ENCODE measurements at regions not wholly inside any gene's neighbourhood (a gene's known extent, or its start where the extent isn't known, plus 50 kb on each side); places are given as distances from the start of the nearest gene placed in this dataset.

- no peak for TF ChIP-seq CTCF (IDR thresholded peaks at IDR 0.05; ENCODE audit: insufficient read depth, low read length, missing control alignments)
- CTCF ChIA-PET = interaction anchor here (1.6 to 2.6 kb wide), 2 partner anchors 36 to 48 kb away, joined by 3 to 7 read pairs; no protein-coding TSS in a partner anchor
- DNase-seq (ENCODE audit: low read depth, low spot score) = no peak
- POLR2A ChIA-PET = no interaction called here
- no peak overlapping the region for H3K4me3 ChIP-seq (ENCODE audit: low read depth, low read length)
Observed at GRCh38 chr14:22508662-22509035, 80.4 kb downstream of the DAD1 start.

GRCh38 chr14:22508150-22508457, 80.9 kb downstream of the DAD1 start:
- TF ChIP-seq CTCF (IDR thresholded peaks at IDR 0.05; ENCODE audit: insufficient read depth, low read length, missing control alignments) = no peak
- CTCF ChIA-PET = interaction anchor here (2.6 kb wide), 1 partner anchor 36 kb away, joined by 7 read pairs; no protein-coding TSS in a partner anchor
- no peak for DNase-seq (ENCODE audit: low read depth, low spot score)
- POLR2A ChIA-PET = no interaction called here
- no peak overlapping the region for H3K4me3 ChIP-seq (ENCODE audit: low read depth, low read length)

GRCh38 chr14:22506778-22507351, 82.2 kb downstream of the DAD1 start:
- H3K4me3 ChIP-seq (ENCODE audit: low read depth, low read length) = no peak overlapping the region
- CTCF ChIA-PET = interaction anchor here (0.6 to 1.5 kb wide), 2 partner anchors 50 to 203 kb away, joined by 3 to 5 read pairs; no protein-coding TSS in a partner anchor

GRCh38 chr14:22506378-22506710, 82.7 kb downstream of the DAD1 start:
- ChIA-PET CTCF (interaction anchor here (1.2 to 1.5 kb wide), 2 partner anchors 24 to 50 kb away, joined by 5 read pairs; no protein-coding TSS in a partner anchor), POLR2A (no interaction called here)
- DNase-seq (ENCODE audit: low read depth, low spot score) = no peak
- H3K4me3 ChIP-seq (ENCODE audit: low read depth, low read length) = no peak overlapping the region
- no peak for TF ChIP-seq CTCF (IDR thresholded peaks at IDR 0.05; ENCODE audit: insufficient read depth, low read length, missing control alignments)

More at GRCh38 chr14:22506778-22507351, 82.2 kb downstream of the DAD1 start:
- TF ChIP-seq CTCF (IDR thresholded peaks at IDR 0.05; ENCODE audit: insufficient read depth, low read length, missing control alignments) = no peak
- no peak for DNase-seq (ENCODE audit: low read depth, low spot score)
- POLR2A ChIA-PET = no interaction called here

GRCh38 chr14:22505697-22506377, 83.2 kb downstream of the DAD1 start:
- DNase-seq (ENCODE audit: low read depth, low spot score) = no peak
- POLR2A ChIA-PET = no interaction called here
- no peak overlapping the region for H3K4me3 ChIP-seq (ENCODE audit: low read depth, low read length)
- TF ChIP-seq CTCF (IDR thresholded peaks at IDR 0.05; ENCODE audit: insufficient read depth, low read length, missing control alignments) = no peak
- CTCF ChIA-PET = interaction anchor here (1.2 to 1.5 kb wide), 2 partner anchors 25 to 51 kb away, joined by 5 read pairs; no protein-coding TSS in a partner anchor

GRCh38 chr14:22505309-22505696, 83.7 kb downstream of the DAD1 start:
- no peak for TF ChIP-seq CTCF (IDR thresholded peaks at IDR 0.05; ENCODE audit: insufficient read depth, low read length, missing control alignments)
- ChIA-PET POLR2A (no interaction called here), CTCF (interaction anchor here (1.2 to 1.5 kb wide), 2 partner anchors 25 to 51 kb away, joined by 5 read pairs; no protein-coding TSS in a partner anchor)
- no peak for DNase-seq (ENCODE audit: low read depth, low spot score)
- H3K4me3 ChIP-seq (ENCODE audit: low read depth, low read length) = no peak overlapping the region
